H1 (cell line): ENCODE measurements at regions not wholly inside any gene's neighbourhood (a gene's known extent, or its start where the extent isn't known, plus 50 kb on each side); places are given as distances from the start of the nearest gene placed in this dataset.

Experiments
- CTCF ChIA-PET: fragments of 300-600 bp; sonication (Branson Sonifier 250); formaldehyde crosslinking; loops from one replicate; lab custom pipeline; 2021; ENCODE audit not compliant: partially characterized antibody; lab: Charles Lee
- POLR2A ChIA-PET: fragments of 300-600 bp; sonication (Branson Sonifier 250); formaldehyde crosslinking; loops from one replicate; lab custom pipeline; 2021; ENCODE audit warnings: inconsistent platforms; ENCODE audit not compliant: partially characterized antibody; lab: Charles Lee
- DNase-seq, 2 experiments: peaks; one replicate each; pipeline versions ENCODE4 v3.0.0 to v3.0.0-alpha.2; 2010 to 2022; ENCODE audit warnings: low spot score in 2 of 2, low read depth in 1 of 2, mixed read lengths in 1 of 2
- FAIRE-seq: peaks from 2 replicates; lab custom pipeline; 2011; peaks lifted over from hg19 to GRCh38; lab: Jason Lieb, UNC
- H2AFZ ChIP-seq: 2 replicates; pipeline ENCODE4 v1.8.1; 2012; ENCODE audit warnings: low read length, inconsistent platforms
- H2AK5ac ChIP-seq: 2 replicates; pipeline ENCODE4 v1.6.1; 2013; ENCODE audit warnings: low read depth, low read length
- H2BK120ac ChIP-seq: replicated peaks from 2 replicates; pipeline ENCODE3; 2013; ENCODE audit warnings: low read depth, low read length, inconsistent platforms
- H2BK12ac ChIP-seq: 2 replicates; pipeline ENCODE4 v1.6.1; 2013; ENCODE audit warnings: low read depth, low read length
- H2BK15ac ChIP-seq: 2 replicates; pipeline ENCODE4 v1.6.1; 2013; ENCODE audit warnings: low read length
- H2BK20ac ChIP-seq: 2 replicates; pipeline ENCODE4 v1.6.1; 2013; ENCODE audit warnings: low read length
- H2BK5ac ChIP-seq: 2 replicates; pipeline ENCODE4 v1.6.1; 2013; ENCODE audit warnings: low read depth, low read length
- H3K14ac ChIP-seq: 2 replicates; pipeline ENCODE4 v1.6.1; 2013; ENCODE audit warnings: inconsistent platforms; ENCODE audit not compliant: insufficient read length
- H3K18ac ChIP-seq: 2 replicates; pipeline ENCODE4 v1.6.1; 2013; ENCODE audit warnings: low read length; ENCODE audit errors: extremely low read depth
- H3K23ac ChIP-seq: 2 replicates; pipeline ENCODE4 v1.6.1; 2013; ENCODE audit warnings: inconsistent platforms; ENCODE audit not compliant: insufficient read length
- H3K23me2 ChIP-seq: 2 replicates; pipeline ENCODE4 v1.6.1; 2013; ENCODE audit warnings: low read depth, low read length
- H3K27ac ChIP-seq: 2 replicates; pipeline ENCODE4 v1.6.1; 2011; ENCODE audit warnings: low read depth, low read length, inconsistent platforms
- H3K27me3 ChIP-seq, 4 experiments: replicated peaks in 1 of 4; 1 replicate in 1 of 4; 2 replicates in 3 of 4; pipeline versions ENCODE4 v1.6.1 to v1.8.1; 2011 to 2013; ENCODE audit warnings: low read length in 3 of 4, mild to moderate bottlenecking in 3 of 4, inconsistent platforms in 2 of 4, mixed read lengths in 2 of 4, moderate library complexity in 1 of 4; ENCODE audit not compliant: control insufficient read depth in 3 of 4, insufficient read depth in 3 of 4; ENCODE audit errors: extremely low read depth in 1 of 4
- H3K36me3 ChIP-seq, 4 experiments: 2 replicates each; pipeline versions ENCODE4 v1.6.1 to v1.8.1; 2011 to 2013; ENCODE audit warnings: mild to moderate bottlenecking in 4 of 4, low read length in 3 of 4, moderate library complexity in 2 of 4, control low read depth in 1 of 4, inconsistent platforms in 1 of 4; ENCODE audit not compliant: insufficient read depth in 4 of 4, control insufficient read depth in 2 of 4
- H3K4ac ChIP-seq: replicated peaks from 2 replicates; pipeline ENCODE3; 2013; ENCODE audit warnings: low read length, low read depth, mixed read lengths, inconsistent platforms; ENCODE audit not compliant: insufficient read length
- H3K4me1 ChIP-seq, 4 experiments: replicated peaks in 1 of 4; 1 replicate in 1 of 4; 2 replicates in 3 of 4; pipeline versions ENCODE4 v1.6.1 to v1.8.1; 2011 to 2013; ENCODE audit warnings: low read length in 3 of 4, inconsistent platforms in 2 of 4, mixed read lengths in 1 of 4; ENCODE audit not compliant: insufficient read depth in 4 of 4, control insufficient read depth in 3 of 4
- H3K4me2 ChIP-seq, 2 experiments: 2 replicates each; pipeline versions ENCODE4 v1.6.1 to v1.8.1; 2011 to 2013; ENCODE audit warnings: low read depth in 2 of 2, low read length in 2 of 2, control low read depth in 1 of 2, inconsistent platforms in 1 of 2, mild to moderate bottlenecking in 1 of 2; ENCODE audit not compliant: insufficient read depth in 1 of 2
- H3K4me3 ChIP-seq, 4 experiments: fragments of 200-600, 300-600 bp in 1 of 4; sonication (generic), shearing (Covaris generic), sonication (Bioruptor Twin) in 1 of 4; 2 replicates each; pipeline versions ENCODE4 v1.5.1 to v1.8.1; 2011 to 2016; ENCODE audit warnings: low read length in 4 of 4, low read depth in 3 of 4, control low read depth in 2 of 4, inconsistent platforms in 2 of 4, mild to moderate bottlenecking in 2 of 4, mixed read lengths in 1 of 4, moderate library complexity in 1 of 4; ENCODE audit not compliant: insufficient read depth in 2 of 4; ENCODE audit errors: extremely low read depth in 1 of 4
- H3K56ac ChIP-seq: replicated peaks from 2 replicates; pipeline ENCODE3; 2013; ENCODE audit warnings: low read depth, mild to moderate bottlenecking, mixed read lengths, low read length, inconsistent platforms; ENCODE audit not compliant: insufficient read length
- H3K79me1 ChIP-seq: 2 replicates; pipeline ENCODE4 v1.6.1; 2013; ENCODE audit warnings: low read depth, low read length, control low read depth
- H3K79me2 ChIP-seq, 2 experiments: 2 replicates each; pipeline versions ENCODE4 v1.6.1 to v1.8.1; 2012 to 2013; ENCODE audit warnings: low read length in 2 of 2, mild to moderate bottlenecking in 2 of 2, inconsistent platforms in 1 of 2; ENCODE audit not compliant: insufficient read depth in 2 of 2, control insufficient read depth in 1 of 2
- H3K9ac ChIP-seq, 4 experiments: replicated peaks in 1 of 4; 1 replicate in 1 of 4; 2 replicates in 3 of 4; pipeline versions ENCODE4 v1.6.1 to v1.8.1; 2011 to 2013; ENCODE audit warnings: low read depth in 3 of 4, low read length in 3 of 4, control low read depth in 2 of 4, mild to moderate bottlenecking in 2 of 4, moderate library complexity in 2 of 4, inconsistent platforms in 1 of 4; ENCODE audit errors: extremely low read depth in 1 of 4
- H3K9me3 ChIP-seq, 2 experiments: 2 replicates each; pipeline versions ENCODE4 v1.6.1 to v1.8.1; 2012 to 2013; ENCODE audit warnings: mild to moderate bottlenecking in 2 of 2, moderate library complexity in 2 of 2, control low read depth in 1 of 2, inconsistent platforms in 1 of 2, low read depth in 1 of 2, low read length in 1 of 2, mixed read lengths in 1 of 2; ENCODE audit not compliant: insufficient read depth in 2 of 2
- H4K20me1 ChIP-seq, 2 experiments: replicated peaks in 1 of 2; 2 replicates each; pipeline versions ENCODE3 to v1.8.1; 2011 to 2013; ENCODE audit warnings: inconsistent platforms in 2 of 2, low read length in 2 of 2, mild to moderate bottlenecking in 1 of 2; ENCODE audit not compliant: insufficient read depth in 2 of 2, control insufficient read depth in 1 of 2
- H4K5ac ChIP-seq: 2 replicates; pipeline ENCODE4 v1.6.1; 2013; ENCODE audit warnings: low read length, low read depth, mixed read lengths, inconsistent platforms; ENCODE audit not compliant: insufficient read length
- H4K8ac ChIP-seq: 2 replicates; pipeline ENCODE4 v1.8.0; 2013; ENCODE audit warnings: mild to moderate bottlenecking, moderate library complexity, low read length, inconsistent platforms; ENCODE audit not compliant: insufficient read depth; ENCODE audit errors: extremely low read depth
- H4K91ac ChIP-seq: replicated peaks from 2 replicates; pipeline ENCODE3; 2013; ENCODE audit warnings: low read length, mixed read lengths, inconsistent platforms; ENCODE audit not compliant: insufficient read length
- CHD1 ChIP-seq: IDR thresholded peaks from 2 replicates; pipeline ENCODE4 v1.6.1; 2012; ENCODE audit warnings: low read depth, low read length, improper control_type of control experiment
- CHD2 ChIP-seq: IDR thresholded peaks from 2 replicates; pipeline ENCODE4 v1.6.1; 2012; ENCODE audit warnings: low read length, improper control_type of control experiment
- FOSL1 ChIP-seq: IDR thresholded peaks from 2 replicates; pipeline ENCODE4 v1.6.1; 2011; ENCODE audit warnings: mild to moderate bottlenecking, low read depth, low read length, moderate library complexity; ENCODE audit not compliant: insufficient read depth
- HDAC6 ChIP-seq: IDR thresholded peaks from one replicate; pipeline ENCODE4 v1.7.1; 2012; ENCODE audit warnings: low read depth, mild to moderate bottlenecking, inconsistent platforms, low read length, moderate library complexity
- KDM4A ChIP-seq: IDR thresholded peaks from one replicate; pipeline ENCODE4 v1.7.1; 2012; ENCODE audit warnings: low read depth, mild to moderate bottlenecking, moderate library complexity, low read length, inconsistent platforms; ENCODE audit not compliant: severe bottlenecking
- MAFK ChIP-seq: IDR thresholded peaks from 2 replicates; pipeline ENCODE4 v1.6.1; 2012; ENCODE audit warnings: low read depth, mild to moderate bottlenecking, improper control_type of control experiment, low read length
- SRF ChIP-seq: IDR thresholded peaks from 2 replicates; pipeline ENCODE4 v1.6.1; 2011; ENCODE audit warnings: mild to moderate bottlenecking, low read depth, low read length, moderate library complexity
- YY1 ChIP-seq: IDR thresholded peaks from 2 replicates; pipeline ENCODE4 v1.6.1; 2011; ENCODE audit warnings: low read depth, mild to moderate bottlenecking, low read length
- WGBS, 2 experiments: shearing (Covaris generic) in 1 of 2; methylation state at CpG; one replicate each; pipeline versions ENCODE4 v1.1.6 to v1.1.7; 2013 to 2015; ENCODE audit warnings: low lambda C conversion rate in 2 of 2, mixed read lengths in 2 of 2, inconsistent platforms in 1 of 2, low coverage in 1 of 2, missing lambda C conversion rate in 1 of 2; ENCODE audit not compliant: insufficient replicate concordance in 2 of 2, insufficient coverage in 1 of 2, insufficient read length in 1 of 2; ENCODE audit errors: extremely low coverage in 1 of 2, missing lambda C conversion rate in 1 of 2; 5-methylcytosine and 5-hydroxymethylcytosine counted together

GRCh38 chr12:116374207-116374606 is 96.7 kb upstream of the MED13L start:
- Histone ChIP-seq H2AFZ (no peak overlapping the region), H3K18ac (no peak overlapping the region), H3K4ac (no peak overlapping the region), H3K4me3 (no peak overlapping the region), H2BK12ac (no peak overlapping the region), H3K4me1 (peaks cover 0 to 8% (median 3%) of the 10 kb centered on the region in 4 experiments; a peak in 5 of 7 replicates), H3K27me3 (peaks cover 0 to 4% (median 0%) of the 10 kb centered on the region in 4 experiments; a peak in 3 of 7 replicates), H2BK15ac (0 out of 2 replicates have a peak overlapping the region, but pooled peaks have one; percentile 33), H3K79me1 (no peaks in the 10 kb centered on the region), H3K14ac (no peak overlapping the region), H2BK20ac (no peak overlapping the region), H4K20me1 (peaks cover 0 to 12% of the 10 kb centered on the region in 2 experiments), H3K23ac (no peak overlapping the region), H2BK5ac (no peak overlapping the region), H2BK120ac (no peak overlapping the region), H3K4me2 (no peak overlapping the region), H3K9me3 (peaks cover 0 to 7% of the 10 kb centered on the region in 2 experiments; a peak in 1 of 4 replicates), H3K79me2 (peaks cover 0 to 7% of the 10 kb centered on the region in 2 experiments; a peak in 2 of 4 replicates), H3K56ac (no peak overlapping the region), H2AK5ac (no peak overlapping the region), H3K36me3 (peaks cover 0 to 5% (median 0%) of the 10 kb centered on the region in 4 experiments; a peak in 1 of 8 replicates), H3K9ac (no peak overlapping the region), H4K5ac (no peak overlapping the region), H4K91ac (no peak overlapping the region), H4K8ac (no peak overlapping the region), H3K27ac (no peak overlapping the region), H3K23me2 (peaks cover 11% of the 10 kb centered on the region)
- FAIRE-seq (no peak), DNase-seq (no peak)
- TF ChIP-seq HDAC6 (no peak), MAFK (no peak), CHD2 (no peak), KDM4A (no peak), YY1 (no peak), FOSL1 (no peak), SRF (no peak), CHD1 (no peak)
- ChIA-PET CTCF (interaction anchor here (0.7 to 2.0 kb wide), 3 partner anchors 10 to 135 kb away, joined by 3 to 5 read pairs (median 3); no protein-coding TSS in a partner anchor), POLR2A (no interaction called here)
- WGBS, 2 experiments = 92% methylated on average over 3 of the region's 3 CpGs; no CpG with 5 or more reads in 1 of the 2 experiments
